Uterus (tissue), 2 donors: ENCODE measurements at regions not wholly inside any gene's neighbourhood (a gene's known extent, or its start where the extent isn't known, plus 50 kb on each side); places are given as distances from the start of the nearest gene placed in this dataset.

Source experiments
- CTCF ChIP-seq, 4 experiments: fragments of 200-600 bp in 2 of 4; fragments of 450-650 bp in 2 of 4; sonication (generic) in 2 of 4; IDR thresholded peaks; one replicate each; pipeline ENCODE4 v1.5.1; 2016 to 2019; ENCODE audit warnings: antibody characterized with exemption in 4 of 4, mild to moderate bottlenecking in 2 of 4, moderate library complexity in 1 of 4
- POLR2A ChIP-seq, 2 donors: fragments of 450-650 bp; IDR thresholded peaks; one replicate each; pipeline ENCODE4 v1.6.1; 2016; ENCODE audit warnings: antibody characterized with exemption in 2 of 2, mild to moderate bottlenecking in 1 of 2, moderate library complexity in 1 of 2

GRCh38 chr12:24444634-24445033 is 495.2 kb upstream of the SOX5 start:
- TF ChIP-seq CTCF (IDR thresholded peaks at IDR 0.05), result no peak
- TF ChIP-seq POLR2A (IDR thresholded peaks at IDR 0.05), result no peak
